Natural killer cell (primary cell): ENCODE measurements at regions not wholly inside any gene's neighbourhood (a gene's known extent, or its start where the extent isn't known, plus 50 kb on each side); places are given as distances from the start of the nearest gene placed in this dataset.

ENCODE experiments used
- ATAC-seq, 3 donors: fragments of 150-1000 bp in 2 of 3; fragments of 200-7000 bp in 1 of 3; cut with Tn5 transposase; 1 replicate in 1 of 3; 2 replicates in 2 of 3; pipeline ENCODE4 v1.10.0; 2021; ENCODE audit warnings: mild to moderate bottlenecking in 2 of 3, moderate library complexity in 2 of 3
- DNase-seq, 2 donors: peaks; one replicate each; pipeline versions ENCODE4 v3.0.0 to v3.0.0-alpha.2; 2013 to 2021; ENCODE audit warnings: mixed read lengths in 1 of 2
- H3K27ac ChIP-seq: one replicate; pipeline ENCODE4 v1.5.1; 2013; ENCODE audit warnings: mild to moderate bottlenecking, low read length
- H3K27me3 ChIP-seq: one replicate; pipeline ENCODE4 v1.6.1; 2013; ENCODE audit warnings: low read length; ENCODE audit not compliant: control insufficient read depth, insufficient read depth
- H3K36me3 ChIP-seq: one replicate; pipeline ENCODE4 v1.6.1; 2013; ENCODE audit warnings: low read length; ENCODE audit not compliant: control insufficient read depth, insufficient read depth
- H3K4me1 ChIP-seq: one replicate; pipeline ENCODE4 v1.6.1; 2013; ENCODE audit warnings: low read length; ENCODE audit not compliant: control insufficient read depth, insufficient read depth
- H3K4me3 ChIP-seq: one replicate; pipeline ENCODE4 v1.5.1; 2013; ENCODE audit warnings: low read length
- H3K9me3 ChIP-seq: one replicate; pipeline ENCODE4 v1.6.1; 2013; ENCODE audit warnings: low read length; ENCODE audit not compliant: control insufficient read depth, insufficient read depth
- H3K27ac Mint-ChIP-seq, 2 donors: one replicate each; pipeline ENCODE4 v1.8.0; 2022; ENCODE audit warnings: mild to moderate bottlenecking in 2 of 2, mixed read lengths in 2 of 2, moderate library complexity in 1 of 2
- H3K27me3 Mint-ChIP-seq, 2 donors: one replicate each; pipeline ENCODE4 v1.8.0; 2022; ENCODE audit warnings: low read depth in 2 of 2, mixed read lengths in 2 of 2
- H3K36me3 Mint-ChIP-seq: one replicate; pipeline ENCODE4 v1.8.0; 2022; ENCODE audit warnings: mixed read lengths
- H3K4me1 Mint-ChIP-seq, 2 donors: one replicate each; pipeline ENCODE4 v1.8.0; 2022; ENCODE audit warnings: mixed read lengths in 2 of 2
- H3K4me3 Mint-ChIP-seq: one replicate; pipeline ENCODE4 v1.8.0; 2022; ENCODE audit warnings: mild to moderate bottlenecking, moderate library complexity, mixed read lengths
- H3K9me3 Mint-ChIP-seq, 2 donors: one replicate each; pipeline ENCODE4 v1.8.0; 2022; ENCODE audit warnings: mixed read lengths in 2 of 2
- CTCF ChIP-seq: fragments of 200-600 bp; IDR thresholded peaks from one replicate; pipeline ENCODE4 v1.8.0; 2022; ENCODE audit warnings: antibody characterized with exemption
- WGBS: methylation state at CpG from one replicate; pipeline ENCODE4 v1.1.7; 2013; ENCODE audit warnings: missing lambda C conversion rate; ENCODE audit not compliant: insufficient coverage; 5-methylcytosine and 5-hydroxymethylcytosine counted together
- intact Hi-C: fragments of 100-400 bp; cut with micrococcal nuclease; formaldehyde crosslinking; loops from one replicate; pipeline ENCODE4 v1.14.2; 2022

GRCh38 chr4:97394653-97395052, 748.6 kb downstream of the STPG2 start:
- H3K9me3 Mint-ChIP-seq = peaks cover 14% of the 10 kb centered on the region in 2 donors
- H3K4me1 Mint-ChIP-seq = no peaks in the 10 kb centered on the region
- intact Hi-C loops = no loop called here
- no peaks in the 10 kb centered on the region for H3K36me3 ChIP-seq
- no peaks in the 10 kb centered on the region for H3K36me3 Mint-ChIP-seq
- H3K4me3 Mint-ChIP-seq = no peak overlapping the region
- H3K27ac ChIP-seq = no peak overlapping the region
- no peaks in the 10 kb centered on the region for H3K27me3 Mint-ChIP-seq
- no peaks in the 10 kb centered on the region for H3K27me3 ChIP-seq
- ATAC-seq (no peak), DNase-seq (no peak)
- no peak overlapping the region for H3K27ac Mint-ChIP-seq
- H3K9me3 ChIP-seq = peaks cover 4% of the 10 kb centered on the region
- WGBS = no CpG with 5 or more reads among the region's 1 CpG
- no peak overlapping the region for H3K4me3 ChIP-seq
- no peaks in the 10 kb centered on the region for H3K4me1 ChIP-seq
- TF ChIP-seq CTCF = no peak

- WGBS = 69% methylated on average over 3 of the region's 3 CpGs
- intact Hi-C loops = no loop called here
- no peak for ATAC-seq
- Histone ChIP-seq H3K36me3 (no peaks in the 10 kb centered on the region), H3K4me3 (no peak overlapping the region), H3K4me1 (no peaks in the 10 kb centered on the region), H3K27ac (no peak overlapping the region), H3K9me3 (no peaks in the 10 kb centered on the region), H3K27me3 (no peaks in the 10 kb centered on the region)
- Mint-ChIP-seq H3K4me3 (no peak overlapping the region), H3K9me3 (peaks cover 20 to 21% of the 10 kb centered on the region in 2 donors), H3K27me3 (no peaks in the 10 kb centered on the region), H3K36me3 (no peaks in the 10 kb centered on the region), H3K27ac (no peak overlapping the region), H3K4me1 (no peaks in the 10 kb centered on the region)
- TF ChIP-seq CTCF = no peak
- no peak for DNase-seq
Measured at GRCh38 chr4:97396097-97396496, 747.2 kb downstream of the STPG2 start.

GRCh38 chr4:97396605-97397004, 746.7 kb downstream of the STPG2 start:
- Mint-ChIP-seq H3K4me1 (no peaks in the 10 kb centered on the region), H3K4me3 (no peak overlapping the region), H3K9me3 (peaks cover 20 to 22% of the 10 kb centered on the region in 2 donors), H3K27ac (no peak overlapping the region), H3K27me3 (no peaks in the 10 kb centered on the region), H3K36me3 (no peaks in the 10 kb centered on the region)
- Histone ChIP-seq H3K4me3 (no peak overlapping the region), H3K9me3 (no peaks in the 10 kb centered on the region), H3K27ac (no peak overlapping the region), H3K4me1 (no peaks in the 10 kb centered on the region), H3K27me3 (no peaks in the 10 kb centered on the region), H3K36me3 (no peaks in the 10 kb centered on the region)
- no peak for TF ChIP-seq CTCF
- intact Hi-C loops = no loop called here
- ATAC-seq (no peak), DNase-seq (no peak)
- 83% methylated on average over 1 of the region's 1 CpG for whole genome bisulfite sequencing

- no peak for TF ChIP-seq CTCF
- H3K4me3 Mint-ChIP-seq = no peak overlapping the region
- intact Hi-C loops = no loop called here
- no peaks in the 10 kb centered on the region for H3K4me1 Mint-ChIP-seq
- no peaks in the 10 kb centered on the region for H3K4me1 ChIP-seq
- H3K4me3 ChIP-seq = no peak overlapping the region
- H3K36me3 ChIP-seq = no peaks in the 10 kb centered on the region
- no peaks in the 10 kb centered on the region for H3K27me3 ChIP-seq
- 89% methylated on average over 4 of the region's 5 CpGs for WGBS
- no peak overlapping the region for H3K27ac ChIP-seq
- H3K27me3 Mint-ChIP-seq = no peaks in the 10 kb centered on the region
- ATAC-seq (no peak), DNase-seq (no peak)
- no peak overlapping the region for H3K27ac Mint-ChIP-seq
- peaks cover 20 to 23% of the 10 kb centered on the region in 2 donors for H3K9me3 Mint-ChIP-seq
- no peaks in the 10 kb centered on the region for H3K9me3 ChIP-seq
- H3K36me3 Mint-ChIP-seq = no peaks in the 10 kb centered on the region
Measured at GRCh38 chr4:97404876-97405523, 738.3 kb downstream of the STPG2 start.
